HT1080 (cell line): ENCODE measurements at regions not wholly inside any gene's neighbourhood (a gene's known extent, or its start where the extent isn't known, plus 50 kb on each side); places are given as distances from the start of the nearest gene placed in this dataset.
A peak's percentile ranks its signal among the peaks of the same experiment; 100 is the strongest.
"Not testable (repeated sequence)": the region's sequence is repeated elsewhere in the genome, so short reads cannot be mapped to it uniquely, and the experiment has no call there.

Experiments used
- DNase-seq: peaks from one replicate; pipeline ENCODE4 v3.0.0-alpha.2; 2015; ENCODE audit warnings: low read depth

- no peak for DNase-seq
Observed at GRCh38 chr10:3277566-3277965, 105.0 kb upstream of the PITRM1 start.

DNA sequence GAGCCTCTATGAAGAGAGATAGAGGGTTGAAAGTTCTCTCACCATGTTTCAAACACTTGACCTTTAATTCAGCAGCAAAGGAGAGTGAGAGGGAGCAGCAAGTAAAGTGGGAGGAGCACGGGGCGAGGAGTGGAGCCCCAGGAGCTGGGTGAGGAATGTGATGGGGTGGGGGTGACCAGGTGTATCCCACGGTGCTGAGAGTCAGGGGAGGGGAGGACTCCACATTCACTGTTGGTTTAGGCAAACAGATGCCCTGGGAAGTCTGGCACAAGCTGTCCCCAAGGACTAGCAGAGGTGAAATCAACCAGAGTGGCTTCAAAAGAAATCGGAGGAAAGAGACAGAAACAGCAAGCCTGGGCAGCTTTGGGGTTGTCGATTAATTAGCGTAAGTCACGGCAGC is 101.8 kb upstream of the PITRM1 start:
- no peak for DNase-seq

GRCh38 chr10:3273966-3274365 is 101.4 kb upstream of the PITRM1 start:
- no peak for DNase-seq

- no peak for DNase-seq
Observed at GRCh38 chr10:3272300-3272699, 99.7 kb upstream of the PITRM1 start.

- no peak for DNase-seq
Observed at GRCh38 chr10:3271354-3272115, 99.0 kb upstream of the PITRM1 start.

GRCh38 chr10:3270577-3271316 is 98.2 kb upstream of the PITRM1 start:
- DNase-seq: no peak

DNA sequence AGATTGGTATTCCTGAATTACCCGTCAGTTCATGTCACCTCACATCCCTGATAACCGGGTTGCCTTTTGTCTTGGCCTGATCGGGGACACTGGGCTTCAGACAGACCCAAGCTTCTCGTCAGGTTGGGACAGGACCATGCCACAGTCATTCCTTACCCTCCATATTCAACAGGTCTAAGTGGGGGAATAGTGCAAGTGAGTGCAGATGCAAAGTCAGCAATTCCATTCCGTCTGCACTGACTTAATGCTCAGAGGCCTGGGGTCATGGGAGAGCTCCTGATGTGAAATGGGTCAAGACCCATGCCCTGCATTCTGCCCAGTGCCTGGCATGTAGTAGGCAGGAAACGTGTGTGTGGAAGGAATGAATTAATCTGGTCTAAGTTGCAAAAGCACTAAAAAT is 95.4 kb upstream of the PITRM1 start:
- no peak for DNase-seq

- no peak for DNase-seq
Observed at GRCh38 chr10:3265088-3265487, 92.5 kb upstream of the PITRM1 start.

GRCh38 chr10:3264161-3264761 is 91.7 kb upstream of the PITRM1 start:
- DNase-seq: no peak

DNA sequence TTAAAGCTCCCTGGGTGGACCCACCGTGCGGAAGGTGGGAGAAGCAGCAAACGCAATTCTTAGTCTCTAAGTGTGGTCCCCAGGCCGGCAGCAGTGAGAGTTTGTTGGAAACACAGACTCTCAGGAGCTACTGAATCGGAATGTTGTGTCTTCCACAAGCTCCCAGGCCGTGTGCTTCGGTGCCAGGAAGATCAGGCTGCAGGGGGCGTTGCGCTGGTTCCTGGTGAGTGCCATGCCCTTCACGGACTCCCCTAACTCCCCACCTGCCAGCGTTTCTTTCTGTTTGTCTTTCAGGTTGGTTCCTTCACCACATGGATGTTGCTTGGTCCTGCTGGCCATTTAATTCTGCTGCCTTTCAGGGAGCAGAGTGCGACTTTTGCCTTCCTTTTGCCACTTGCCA is 91.2 kb upstream of the PITRM1 start:
- no peak for DNase-seq

DNA sequence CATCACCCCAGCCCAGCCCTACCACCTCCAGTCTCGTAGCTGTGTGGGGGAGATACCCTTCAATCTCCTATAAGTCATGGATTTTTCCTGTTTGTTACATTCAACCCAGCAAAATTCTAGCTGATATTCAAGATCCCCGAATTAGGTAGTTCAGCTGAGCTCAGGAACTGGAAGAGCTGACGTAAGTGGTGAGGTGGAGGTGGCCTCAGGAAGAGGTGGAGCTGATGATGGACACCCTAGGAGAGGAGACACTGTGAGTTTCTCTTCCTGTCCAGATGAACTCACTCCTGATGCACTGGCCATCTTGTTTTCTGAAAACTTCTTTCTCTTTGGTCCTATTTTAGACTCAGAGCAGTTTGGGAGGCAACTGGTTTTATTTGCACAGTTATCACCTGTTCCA is 90.5 kb upstream of the PITRM1 start:
- no peak for DNase-seq

GRCh38 chr10:3261921-3262320 is 89.3 kb upstream of the PITRM1 start:
- DNase-seq: no peak

- no peak for DNase-seq
Observed at GRCh38 chr10:3260066-3260834, 87.7 kb upstream of the PITRM1 start.

GRCh38 chr10:3259499-3259898 is 86.9 kb upstream of the PITRM1 start:
- DNase-seq: no peak

DNA sequence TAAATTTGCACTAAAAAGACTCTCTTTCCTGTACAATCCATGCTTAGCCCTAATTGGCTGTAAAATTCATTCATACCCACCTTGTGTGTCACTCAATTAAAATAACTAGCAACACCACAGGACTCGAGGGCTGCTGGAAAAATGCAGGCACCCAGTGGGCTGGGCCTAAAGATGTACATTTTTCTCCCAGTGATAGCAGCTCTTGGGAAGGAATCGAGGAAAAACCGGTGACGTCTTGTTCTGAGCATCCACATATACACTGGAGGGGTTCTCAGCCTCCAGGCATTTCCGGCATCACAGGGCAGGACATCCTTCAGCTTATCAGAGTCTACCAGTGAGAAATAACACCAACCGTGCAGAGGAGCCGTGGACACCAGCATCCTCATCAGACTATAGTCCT is 85.8 kb upstream of the PITRM1 start:
- peak; percentile 13 for DNase-seq

GRCh38 chr10:3255616-3256015 is 83.0 kb upstream of the PITRM1 start:
- no peak for DNase-seq

- no peak for DNase-seq
Observed at GRCh38 chr10:3255075-3255474, 82.5 kb upstream of the PITRM1 start.

GRCh38 chr10:3253974-3254373 is 81.4 kb upstream of the PITRM1 start:
- DNase-seq: not testable (repeated sequence)

GRCh38 chr10:3251172-3251571 is 78.6 kb upstream of the PITRM1 start:
- no peak for DNase-seq

DNA sequence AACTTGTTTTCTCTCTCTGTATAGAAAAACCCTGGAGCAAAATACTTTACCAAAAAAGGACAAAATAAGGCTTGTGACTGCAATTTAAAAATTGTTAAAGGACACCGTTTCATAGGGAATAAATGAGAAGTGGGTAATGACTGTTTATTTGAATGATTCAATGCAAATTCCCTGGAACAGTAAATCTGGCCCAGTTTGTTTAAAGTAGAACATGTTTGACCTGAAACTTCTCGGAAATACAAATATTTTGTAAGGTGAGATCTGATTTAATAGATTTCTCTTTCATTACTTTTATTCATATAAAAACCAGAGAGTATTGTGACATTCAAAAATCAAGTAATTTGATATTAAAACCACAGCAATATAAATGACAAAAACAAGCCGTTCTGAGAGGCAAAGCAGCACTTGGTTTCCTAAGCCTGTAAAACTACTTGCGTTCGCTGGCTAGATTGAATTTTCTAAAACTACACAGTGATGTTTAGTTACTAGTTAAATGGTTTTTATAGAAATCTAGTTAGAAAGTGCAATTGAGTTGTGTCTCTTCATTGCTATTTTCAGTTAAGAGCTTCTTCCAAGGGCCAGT is 76.8 kb upstream of the PITRM1 start:
- DNase-seq: no peak

DNA sequence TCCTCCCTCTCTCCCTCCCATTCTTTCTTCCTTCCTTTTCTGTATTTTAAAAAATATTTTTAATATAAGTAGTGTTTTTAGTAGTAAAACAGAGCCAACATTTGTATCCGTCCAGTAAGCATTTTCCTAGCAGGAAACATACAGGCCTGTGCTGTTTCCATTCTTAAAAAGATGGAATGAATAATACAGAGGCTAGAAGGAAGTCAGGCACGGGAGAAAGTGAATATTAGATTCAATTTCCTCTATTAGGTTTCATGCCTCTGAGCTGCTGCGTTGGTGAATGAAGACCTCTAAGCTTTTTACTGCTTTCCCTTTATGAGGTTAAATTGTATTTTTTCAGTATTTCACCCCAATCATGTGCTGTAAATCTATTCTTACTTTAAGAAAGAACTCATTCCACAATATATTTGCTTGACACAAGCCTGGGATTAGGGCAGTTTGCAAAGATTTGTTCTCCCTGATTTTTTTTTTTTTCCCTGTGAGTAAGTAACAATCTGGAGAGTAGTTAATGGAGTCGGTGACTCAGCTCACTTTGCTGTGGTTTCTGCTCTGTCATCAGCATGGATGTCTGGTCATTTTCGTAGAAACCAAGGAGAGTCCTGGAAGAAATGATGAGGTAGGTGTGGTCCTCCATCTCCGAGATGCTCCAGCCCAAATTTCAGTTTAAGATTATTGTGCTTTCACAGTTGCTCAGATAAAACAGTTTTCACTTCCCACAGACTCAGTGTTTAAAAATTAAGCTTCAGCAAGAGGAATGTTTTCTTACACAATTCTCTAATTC is 76.1 kb upstream of the PITRM1 start:
- peak; percentile 87 for DNase-seq
